IPS-NIHi7 (cell line): ENCODE measurements at regions not wholly inside any gene's neighbourhood (a gene's known extent, or its start where the extent isn't known, plus 50 kb on each side); places are given as distances from the start of the nearest gene placed in this dataset.

ENCODE experiments used
- DNase-seq: peaks from one replicate; pipeline ENCODE4 v3.0.0; 2012; ENCODE audit warnings: mixed read lengths; ENCODE audit errors: extremely low spot score

- no peak for DNase-seq
Observed at GRCh38 chr2:62447411-62447810, 58.6 kb downstream of the TMEM17 start.

- no peak for DNase-seq
Observed at GRCh38 chr2:62446491-62446890, 59.5 kb downstream of the TMEM17 start.

GRCh38 chr2:62443886-62444285 lies 62.1 kb downstream of the TMEM17 start:
- peak; percentile 55 for DNase-seq

- DNase-seq: no peak
Observed at GRCh38 chr2:62443471-62443870, 62.5 kb downstream of the TMEM17 start.

GRCh38 chr2:62441824-62442223 lies 64.2 kb downstream of the TMEM17 start:
- DNase-seq: no peak

- no peak for DNase-seq
Observed at GRCh38 chr2:62441421-62441820, 64.6 kb downstream of the TMEM17 start.

- DNase-seq: no peak
Observed at GRCh38 chr2:62440281-62440946, 65.6 kb downstream of the TMEM17 start.

GRCh38 chr2:62439425-62439824 lies 66.6 kb downstream of the TMEM17 start:
- DNase-seq: no peak

GRCh38 chr2:62437785-62438184 lies 68.2 kb downstream of the TMEM17 start:
- DNase-seq: no peak

- DNase-seq: no peak
Observed at GRCh38 chr2:62435720-62436119, 70.3 kb downstream of the TMEM17 start.

GRCh38 chr2:62432407-62432806 lies 73.6 kb downstream of the TMEM17 start:
- DNase-seq: no peak

GRCh38 chr2:62431512-62431911 lies 74.5 kb downstream of the TMEM17 start:
- DNase-seq: no peak

GRCh38 chr2:62430146-62430545 lies 75.8 kb downstream of the TMEM17 start:
- DNase-seq: no peak

GRCh38 chr2:62427146-62427545 lies 78.8 kb downstream of the TMEM17 start:
- no peak for DNase-seq

GRCh38 chr2:62426154-62426912 lies 79.7 kb downstream of the TMEM17 start:
- DNase-seq: no peak

- DNase-seq: no peak
Observed at GRCh38 chr2:62425684-62426083, 80.3 kb downstream of the TMEM17 start.

GRCh38 chr2:62424899-62425298 lies 81.1 kb downstream of the TMEM17 start:
- no peak for DNase-seq

GRCh38 chr2:62423883-62424458 lies 82.0 kb downstream of the TMEM17 start:
- peak; percentile 5 for DNase-seq

- peak; percentile 54 for DNase-seq
Observed at GRCh38 chr2:62423235-62423634, 82.8 kb downstream of the TMEM17 start.

- DNase-seq: no peak
Observed at GRCh38 chr2:62415518-62415917, 90.5 kb downstream of the TMEM17 start.

GRCh38 chr2:62415019-62415431 lies 91.0 kb downstream of the TMEM17 start:
- DNase-seq: no peak

- no peak for DNase-seq
Observed at GRCh38 chr2:62413116-62413663, 92.8 kb downstream of the TMEM17 start.

- DNase-seq: peak; percentile 12
Observed at GRCh38 chr2:62412347-62412742, 93.7 kb downstream of the TMEM17 start.
